HG03025 (cell line): ENCODE measurements at regions not wholly inside any gene's neighbourhood (a gene's known extent, or its start where the extent isn't known, plus 50 kb on each side); places are given as distances from the start of the nearest gene placed in this dataset.

Experiments
- ATAC-seq: cut with Tn5 transposase; IDR thresholded peaks from one replicate; pipeline ENCODE4 v1.9.1; 2021; ENCODE audit warnings: mild to moderate bottlenecking, moderate library complexity; ENCODE audit not compliant: unreplicated experiment, low FRiP score

DNA sequence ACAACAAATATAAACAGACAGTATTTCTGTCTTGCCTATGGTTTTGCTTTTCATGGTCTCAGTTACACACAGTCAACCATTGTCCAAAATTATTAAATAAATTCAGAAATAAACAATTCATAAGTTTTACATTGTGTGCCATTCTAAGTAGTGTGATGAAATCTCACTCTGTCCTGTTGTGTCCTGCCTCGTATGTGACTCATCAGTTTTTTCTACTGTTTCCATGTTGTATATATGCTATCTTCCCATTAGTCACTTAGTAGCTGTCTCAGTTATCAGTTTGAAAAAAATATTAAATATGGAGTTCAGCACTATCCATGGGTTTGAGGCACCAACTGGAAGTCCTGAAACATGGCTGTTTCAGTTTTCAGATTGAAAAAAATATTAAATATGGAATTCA, 282.4 kb upstream of the GRM7 start:
- ATAC-seq, result no peak

- ATAC-seq, result no peak
Measured at GRCh38 chr3:6580808-6581207, 280.1 kb upstream of the GRM7 start.

- no peak for ATAC-seq
Measured at GRCh38 chr3:6585360-6585759, 275.6 kb upstream of the GRM7 start.

DNA sequence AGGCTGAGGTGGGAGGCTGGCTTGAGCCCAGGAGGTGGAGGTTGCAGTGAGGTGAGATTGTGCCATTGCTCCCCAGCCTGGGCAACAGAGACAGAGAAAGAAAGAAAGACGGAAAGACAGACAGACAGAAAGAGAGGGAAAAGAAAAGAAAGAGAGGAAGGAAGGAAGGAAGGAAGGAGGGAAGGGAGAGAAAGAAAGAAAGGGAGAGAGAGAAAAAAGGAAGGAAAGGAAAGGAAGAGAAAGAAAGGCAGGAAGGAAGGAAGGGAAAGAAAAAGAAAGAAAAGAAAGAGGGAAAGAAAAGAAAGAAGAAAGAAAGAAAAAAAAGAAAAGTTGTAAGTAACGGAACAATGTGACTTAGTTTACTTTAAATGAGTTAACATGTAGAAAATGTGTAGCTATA, 260.7 kb upstream of the GRM7 start:
- ATAC-seq, result no peak

- ATAC-seq, result no peak
Measured at GRCh38 chr3:6601374-6601773, 259.5 kb upstream of the GRM7 start.

DNA sequence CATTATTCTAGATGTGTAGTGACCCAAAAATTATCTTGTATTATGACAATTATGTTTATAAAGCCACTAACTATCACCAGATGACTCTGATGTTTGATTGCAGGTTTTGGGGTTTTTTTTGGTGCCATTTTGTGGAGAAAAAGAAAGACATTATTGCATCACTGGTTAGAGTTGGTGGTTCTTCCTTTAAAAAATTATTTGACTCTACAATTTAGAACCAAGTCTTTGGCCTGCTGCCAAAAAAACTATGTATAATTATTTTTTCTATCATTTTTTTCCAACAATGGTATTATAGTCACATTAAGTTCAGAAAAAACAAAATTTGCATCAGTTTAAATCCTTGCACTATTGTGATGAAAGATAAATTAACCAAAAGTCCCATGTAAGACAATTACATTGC, 258.6 kb upstream of the GRM7 start:
- no peak for ATAC-seq

GRCh38 chr3:6605227-6605626, 255.7 kb upstream of the GRM7 start:
- no peak for ATAC-seq

DNA sequence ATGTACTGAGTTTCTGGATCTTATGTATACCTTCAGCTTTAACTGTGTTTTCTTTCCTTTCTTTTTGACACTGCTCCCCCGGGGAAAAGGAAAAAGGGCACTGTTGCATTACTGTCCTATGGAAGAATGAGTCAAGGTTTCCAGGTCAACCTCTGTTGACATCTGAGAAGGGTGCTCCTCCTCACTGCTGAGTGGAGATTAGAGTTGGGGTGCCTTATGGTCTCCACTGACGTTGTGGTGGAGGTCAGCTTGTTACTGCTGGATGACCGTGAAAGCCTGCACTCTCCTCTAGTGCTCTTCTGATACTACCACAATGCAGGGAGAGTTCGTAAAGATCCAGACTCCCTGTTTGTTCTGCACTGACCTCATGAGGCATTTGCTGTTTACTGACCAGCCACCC, 252.1 kb upstream of the GRM7 start:
- no peak for ATAC-seq

DNA sequence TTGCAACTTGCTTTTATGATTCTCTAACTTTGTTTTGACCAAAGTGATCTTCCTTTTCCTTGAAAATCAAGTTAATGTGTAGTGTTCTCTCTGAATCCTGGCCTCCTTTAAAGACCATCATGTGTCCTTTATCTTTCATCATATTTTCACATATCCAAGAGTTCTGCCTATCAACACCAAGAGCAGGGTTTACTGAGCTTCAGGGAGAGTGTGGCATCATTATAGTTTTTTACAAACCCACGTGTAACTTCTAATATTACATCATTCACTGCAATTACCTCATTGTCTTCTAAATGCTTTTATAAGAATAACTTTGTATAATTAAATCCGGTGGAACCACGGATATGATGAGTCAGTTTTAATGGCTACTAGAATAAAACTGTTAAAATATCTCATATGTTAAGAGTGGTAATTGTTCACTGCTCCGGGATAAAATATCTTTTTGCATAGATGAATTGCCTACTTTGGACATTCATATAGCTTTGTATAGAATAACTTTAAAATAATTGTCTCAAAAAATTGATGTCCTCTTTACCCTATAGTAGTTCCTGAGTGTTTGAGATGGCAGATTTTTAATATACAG, 248.8 kb upstream of the GRM7 start:
- no peak for ATAC-seq

- ATAC-seq, result no peak
Measured at GRCh38 chr3:6622260-6622659, 238.7 kb upstream of the GRM7 start.

GRCh38 chr3:6622712-6623111, 238.2 kb upstream of the GRM7 start:
- no peak for ATAC-seq

DNA sequence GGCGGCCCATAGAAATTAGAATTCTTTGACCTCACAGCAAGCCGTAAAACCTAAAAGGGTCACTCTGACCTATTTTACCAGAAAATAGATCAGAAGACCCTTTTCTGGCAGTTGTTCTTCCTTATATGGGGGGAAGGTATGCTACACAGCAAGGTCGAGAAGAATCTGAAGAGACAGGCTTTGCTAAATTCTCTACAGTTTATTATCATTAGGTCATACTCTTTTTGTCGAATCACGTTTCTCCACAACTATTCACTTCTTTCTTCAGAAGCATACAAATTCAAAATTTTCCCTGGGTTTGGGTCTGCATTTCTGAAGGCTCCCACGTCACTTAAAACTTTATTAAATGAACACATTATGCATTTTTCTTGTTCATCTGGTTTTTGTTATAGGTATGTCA, 229.5 kb upstream of the GRM7 start:
- no peak for ATAC-seq

DNA sequence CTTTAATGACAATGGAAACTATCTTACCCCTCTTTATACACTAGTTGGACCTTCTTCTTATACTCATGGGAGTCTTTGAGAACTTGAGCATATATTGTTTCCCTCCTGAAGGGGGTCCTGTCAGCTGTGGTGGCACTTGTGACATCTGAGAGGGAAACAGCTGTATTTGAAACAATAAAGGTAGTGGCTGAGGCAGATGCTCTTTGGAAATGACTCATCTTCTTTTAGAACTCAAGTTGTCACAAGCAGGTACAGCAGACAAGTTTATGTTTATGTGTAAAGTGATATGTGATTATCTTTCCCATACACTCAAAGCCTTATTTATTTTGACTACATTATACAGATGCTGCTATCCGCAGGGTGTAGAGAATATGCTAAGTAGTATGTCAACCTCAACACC, 220.0 kb upstream of the GRM7 start:
- no peak for ATAC-seq

- peak; percentile 60 for ATAC-seq
Measured at GRCh38 chr3:6644070-6644929, 216.6 kb upstream of the GRM7 start.

- ATAC-seq, result no peak
Measured at GRCh38 chr3:6654670-6655069, 206.2 kb upstream of the GRM7 start.

DNA sequence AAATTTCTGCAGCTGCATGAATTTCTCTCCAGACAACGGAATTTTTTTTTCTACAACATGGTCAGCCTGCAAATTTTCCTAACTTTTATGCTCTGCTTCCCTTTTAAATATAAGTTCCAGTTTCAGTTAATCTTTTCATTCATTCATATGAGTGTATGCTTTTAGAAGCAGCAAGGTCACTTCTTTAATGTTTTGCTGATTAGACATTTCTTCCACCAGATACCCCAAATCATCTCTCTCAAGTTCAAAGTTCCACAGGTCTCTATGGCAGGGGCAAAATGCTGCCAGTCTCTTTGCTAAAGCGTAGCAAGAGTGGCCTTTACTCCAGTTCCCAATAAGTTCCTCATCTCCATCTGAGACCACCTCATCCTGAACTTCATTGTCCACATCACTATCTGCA, 205.6 kb upstream of the GRM7 start:
- no peak for ATAC-seq

GRCh38 chr3:6657591-6657990, 203.3 kb upstream of the GRM7 start:
- ATAC-seq, result no peak

- no peak for ATAC-seq
Measured at GRCh38 chr3:6667354-6667753, 193.6 kb upstream of the GRM7 start.

GRCh38 chr3:6671363-6671762, 189.6 kb upstream of the GRM7 start:
- ATAC-seq, result no peak

DNA sequence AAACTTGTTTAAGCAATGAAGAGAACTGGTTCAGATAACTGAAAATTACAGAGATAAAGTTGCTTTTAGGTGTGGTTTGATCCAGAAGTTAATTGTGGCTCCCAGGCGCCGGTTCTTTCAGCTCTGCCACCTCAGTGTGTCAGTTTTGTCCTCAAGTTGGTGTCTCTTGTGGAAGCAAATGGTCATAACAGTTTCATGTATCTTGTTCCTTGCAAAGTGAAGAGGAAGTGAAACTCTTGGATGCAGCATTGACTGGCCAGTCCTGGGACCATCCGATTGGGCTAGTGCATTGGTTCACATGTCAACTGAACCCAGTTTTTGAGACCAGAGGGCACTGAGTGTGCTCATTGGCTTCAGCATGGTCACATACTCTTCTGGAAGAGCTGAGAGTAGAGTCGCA, 181.4 kb upstream of the GRM7 start:
- ATAC-seq, result peak; percentile 37

GRCh38 chr3:6680119-6680806, 180.7 kb upstream of the GRM7 start:
- ATAC-seq, result peak; percentile 97

DNA sequence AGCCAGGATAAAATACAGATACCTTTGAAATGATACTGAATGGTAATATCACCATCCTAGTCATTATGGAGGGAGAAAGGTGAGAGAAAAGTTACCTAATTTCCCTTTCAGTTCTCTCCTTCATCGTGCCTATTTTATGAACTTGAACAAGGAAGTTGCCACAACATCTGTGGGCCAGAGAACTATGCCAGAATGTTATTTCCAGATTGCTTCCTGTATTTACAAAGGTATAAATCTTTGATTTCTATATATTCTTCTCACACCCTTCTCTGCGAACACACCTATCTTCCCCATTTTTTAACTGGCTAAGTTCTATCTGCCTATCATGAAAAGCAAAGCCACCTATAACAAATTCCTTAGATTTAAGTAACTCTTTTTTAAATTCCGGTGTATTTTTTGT, 163.6 kb upstream of the GRM7 start:
- ATAC-seq, result no peak
